Testis (tissue), 2 donors: ENCODE measurements at regions not wholly inside any gene's neighbourhood (a gene's known extent, or its start where the extent isn't known, plus 50 kb on each side); places are given as distances from the start of the nearest gene placed in this dataset.

Experiments used
- DNase-seq: peaks from one replicate; pipeline ENCODE4 v3.0.0-alpha.2; 2019
- H3K27ac ChIP-seq, 2 donors: fragments of 200-600 bp; sonication (generic); one replicate each; pipeline ENCODE4 v1.5.1; 2019
- H3K27me3 ChIP-seq: fragments of 200-600 bp; sonication (generic); one replicate; pipeline ENCODE4 v1.5.1; 2019
- H3K36me3 ChIP-seq: fragments of 200-600 bp; sonication (generic); one replicate; pipeline ENCODE4 v1.5.1; 2017; ENCODE audit warnings: low read depth; ENCODE audit errors: missing control alignments
- H3K4me1 ChIP-seq: fragments of 200-600 bp; sonication (generic); one replicate; pipeline ENCODE4 v1.5.1; 2019
- H3K4me3 ChIP-seq, 2 donors: fragments of 200-600 bp; sonication (generic); one replicate each; pipeline ENCODE4 v1.5.1; 2017 to 2019
- H3K9me3 ChIP-seq: fragments of 200-600 bp; sonication (generic); one replicate; pipeline ENCODE4 v1.5.1; 2017
- CTCF ChIP-seq, 3 experiments: fragments of 450-650 bp in 2 of 3; fragments of 200-600 bp in 1 of 3; sonication (generic) in 1 of 3; IDR thresholded peaks; one replicate each; pipeline ENCODE4 v1.5.1; 2016 to 2019; ENCODE audit warnings: antibody characterized with exemption in 3 of 3, mild to moderate bottlenecking in 2 of 3, moderate library complexity in 1 of 3
- POLR2A ChIP-seq: fragments of 450-650 bp; IDR thresholded peaks from one replicate; pipeline ENCODE4 v1.6.1; 2017; ENCODE audit warnings: antibody characterized with exemption, mild to moderate bottlenecking, moderate library complexity
- WGBS, 2 donors: methylation state at CpG; one replicate each; pipeline ENCODE4 v1.1.5; 2018; 5-methylcytosine and 5-hydroxymethylcytosine counted together
- intact Hi-C: fragments of 100-400 bp; cut with DNase I; formaldehyde crosslinking; loops from one replicate; pipeline ENCODE4 v1.15.1; 2023; ENCODE audit warnings: low total_unique reads

- intact Hi-C loops, result no loop called here
- TF ChIP-seq POLR2A (no peak), CTCF (IDR thresholded peaks at IDR 0.05) (no peak)
- no peaks in the 10 kb centered on the region for H3K36me3 ChIP-seq
- no peaks in the 10 kb centered on the region for H3K4me1 ChIP-seq
- DNase-seq, result no peak
- H3K9me3 ChIP-seq, result no peaks in the 10 kb centered on the region
- 37 to 62% methylated on average over 3 of the region's 3 CpGs for WGBS, 2 donors
- no peak overlapping the region for H3K27ac ChIP-seq
- H3K27me3 ChIP-seq, result no peaks in the 10 kb centered on the region
- no peak overlapping the region for H3K4me3 ChIP-seq
Observed at GRCh38 chr12:92389466-92389865, 243.8 kb upstream of the BTG1 start.

- Histone ChIP-seq H3K27me3 (no peaks in the 10 kb centered on the region), H3K4me3 (no peak overlapping the region), H3K9me3 (no peaks in the 10 kb centered on the region), H3K4me1 (no peaks in the 10 kb centered on the region), H3K27ac (no peak overlapping the region), H3K36me3 (no peaks in the 10 kb centered on the region)
- intact Hi-C loops, result no loop called here
- DNase-seq, result no peak
- WGBS, 2 donors, result 87 to 90% methylated on average over 2 of the region's 2 CpGs
- TF ChIP-seq POLR2A, result no peak
- no peak for TF ChIP-seq CTCF (IDR thresholded peaks at IDR 0.05)
Observed at GRCh38 chr12:92385296-92385695, 239.7 kb upstream of the BTG1 start.

DNA sequence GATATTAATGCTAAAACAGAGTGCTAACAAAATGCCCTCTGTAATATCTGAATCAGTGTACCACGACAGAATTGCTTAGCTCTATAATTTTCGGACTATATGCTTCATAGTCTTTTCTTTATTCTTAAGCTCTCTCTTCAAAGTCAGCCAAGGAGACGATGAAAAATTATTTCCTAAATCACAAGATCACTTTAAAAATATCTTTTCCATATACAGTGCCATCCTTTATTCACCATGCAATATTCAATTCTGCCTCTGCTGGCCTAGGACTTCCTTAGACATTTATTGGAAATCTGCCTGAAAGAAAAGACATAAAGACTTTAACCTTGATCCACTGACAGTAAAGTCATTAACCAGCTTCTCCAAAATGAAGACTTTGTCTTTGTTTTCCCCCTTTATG lies 238.9 kb upstream of the BTG1 start:
- DNase-seq, result no peak
- intact Hi-C loops, result no loop called here
- Histone ChIP-seq H3K36me3 (no peaks in the 10 kb centered on the region), H3K27ac (no peak overlapping the region), H3K4me1 (no peaks in the 10 kb centered on the region), H3K27me3 (no peaks in the 10 kb centered on the region), H3K4me3 (no peak overlapping the region), H3K9me3 (no peaks in the 10 kb centered on the region)
- 75 to 80% methylated on average over 3 of the region's 3 CpGs for WGBS, 2 donors
- no peak for TF ChIP-seq CTCF (IDR thresholded peaks at IDR 0.05)
- no peak for TF ChIP-seq POLR2A

DNA sequence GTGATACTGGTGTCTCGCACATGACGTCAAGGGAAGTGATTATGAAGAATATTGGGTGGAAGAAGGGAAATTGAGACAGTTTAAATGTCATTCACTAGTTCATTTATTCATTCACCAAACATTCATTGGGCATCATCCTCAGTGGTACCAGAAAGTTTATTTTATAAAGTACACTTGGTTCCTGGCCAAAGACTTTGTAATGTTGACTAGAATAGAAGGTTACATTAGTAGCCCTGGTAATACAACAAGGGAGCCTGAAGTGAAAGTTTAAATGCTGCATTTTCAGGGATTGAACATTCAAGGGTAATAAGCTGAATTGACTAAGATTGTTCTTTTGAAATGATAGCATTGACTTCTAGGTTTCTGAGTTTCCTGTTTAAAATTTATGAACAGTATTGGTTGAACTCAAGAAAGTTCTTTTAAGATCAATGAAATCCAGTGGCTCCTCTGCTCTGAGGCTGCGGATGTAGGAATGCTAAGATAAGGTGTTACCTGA lies 236.8 kb upstream of the BTG1 start:
- intact Hi-C loops, result no loop called here
- H3K27ac ChIP-seq, result no peak overlapping the region
- no peak overlapping the region for H3K4me3 ChIP-seq
- H3K4me1 ChIP-seq, result no peaks in the 10 kb centered on the region
- H3K9me3 ChIP-seq, result no peaks in the 10 kb centered on the region
- WGBS, 2 donors, result 93 to 95% methylated on average over 3 of the region's 3 CpGs
- no peaks in the 10 kb centered on the region for H3K36me3 ChIP-seq
- H3K27me3 ChIP-seq, result no peaks in the 10 kb centered on the region
- no peak for DNase-seq
- TF ChIP-seq CTCF (IDR thresholded peaks at IDR 0.05), result no peak
- no peak for TF ChIP-seq POLR2A

DNA sequence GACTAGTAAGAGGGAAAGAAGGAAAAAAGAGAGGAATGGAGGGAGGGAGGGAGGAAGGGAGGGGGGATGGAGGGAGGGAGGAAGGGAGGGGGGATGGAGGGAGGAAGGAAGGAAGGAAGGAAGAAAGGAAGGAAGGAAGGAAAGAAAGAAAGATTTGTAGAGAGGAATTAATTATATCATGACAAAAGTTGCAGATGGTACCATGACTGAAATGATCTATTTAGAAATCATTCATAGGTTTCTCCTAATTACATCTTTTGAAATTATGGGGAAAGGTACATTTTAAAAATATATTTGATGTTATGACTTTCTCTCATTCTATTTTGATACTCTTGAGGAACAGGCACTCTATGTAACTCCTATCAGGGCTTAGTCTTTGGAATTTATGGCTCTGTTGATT lies 236.2 kb upstream of the BTG1 start:
- Histone ChIP-seq H3K27ac (no peak overlapping the region), H3K4me3 (no peak overlapping the region), H3K36me3 (no peaks in the 10 kb centered on the region), H3K9me3 (no peaks in the 10 kb centered on the region), H3K4me1 (no peaks in the 10 kb centered on the region), H3K27me3 (no peaks in the 10 kb centered on the region)
- no peak for DNase-seq
- intact Hi-C loops, result no loop called here
- no peak for TF ChIP-seq POLR2A
- TF ChIP-seq CTCF (IDR thresholded peaks at IDR 0.05), result no peak
